ENCODE measurements at regions not wholly inside any gene's neighbourhood (a gene's known extent, or its start where the extent isn't known, plus 50 kb on each side); places are given as distances from the start of the nearest gene placed in this dataset.

DNA sequence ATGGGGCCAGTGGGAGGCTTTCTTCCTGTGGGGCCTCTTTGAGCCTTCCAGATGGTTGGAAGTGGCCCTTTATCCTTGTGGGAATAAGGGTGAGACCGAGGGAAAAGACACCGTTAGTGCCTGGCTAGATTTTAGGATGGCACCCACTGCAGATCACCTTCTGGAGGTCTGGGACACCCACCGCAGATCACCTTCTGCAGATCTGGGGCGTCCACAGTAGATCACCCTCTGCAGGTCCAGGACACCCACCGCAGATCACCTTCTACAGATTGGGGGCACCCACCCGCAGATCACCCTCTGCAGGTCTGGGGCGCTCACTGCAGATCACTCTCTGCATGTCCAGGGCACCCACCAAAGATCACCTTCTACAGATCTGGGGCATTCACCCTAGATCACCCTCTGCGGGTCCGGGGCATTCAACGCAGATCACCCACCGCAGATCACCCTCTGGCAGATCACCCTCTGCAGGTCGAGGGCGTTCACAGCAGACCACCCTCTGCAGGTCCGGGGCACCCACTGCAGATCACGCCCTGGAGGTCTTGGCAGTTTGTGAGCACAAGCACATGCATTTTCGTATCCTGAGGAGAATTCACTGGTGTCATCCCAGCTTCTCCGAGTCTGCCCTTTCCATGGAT lies 153.4 kb upstream of the TSHZ3 start:
- DNase-seq = no peak

DNA sequence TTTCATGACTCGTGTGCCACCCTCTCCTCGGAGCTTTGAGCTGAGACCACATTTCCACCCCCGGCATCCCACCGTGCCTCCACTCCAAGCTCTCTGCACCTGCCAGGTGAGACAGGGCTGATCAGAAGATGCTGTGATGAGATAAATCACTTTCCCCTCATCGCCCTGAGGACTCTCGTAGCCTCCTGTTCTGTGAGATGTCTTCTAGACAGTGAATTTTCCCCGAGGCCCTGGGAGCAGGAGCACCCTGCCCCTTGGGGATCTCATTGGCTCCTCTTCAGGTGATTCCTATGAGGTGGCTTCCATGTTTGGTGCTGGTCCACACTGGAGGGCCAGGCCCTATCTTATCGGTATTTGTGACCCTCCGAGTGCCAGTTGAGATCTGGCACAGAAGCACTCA lies 154.0 kb upstream of the TSHZ3 start:
- DNase-seq = no peak

DNA sequence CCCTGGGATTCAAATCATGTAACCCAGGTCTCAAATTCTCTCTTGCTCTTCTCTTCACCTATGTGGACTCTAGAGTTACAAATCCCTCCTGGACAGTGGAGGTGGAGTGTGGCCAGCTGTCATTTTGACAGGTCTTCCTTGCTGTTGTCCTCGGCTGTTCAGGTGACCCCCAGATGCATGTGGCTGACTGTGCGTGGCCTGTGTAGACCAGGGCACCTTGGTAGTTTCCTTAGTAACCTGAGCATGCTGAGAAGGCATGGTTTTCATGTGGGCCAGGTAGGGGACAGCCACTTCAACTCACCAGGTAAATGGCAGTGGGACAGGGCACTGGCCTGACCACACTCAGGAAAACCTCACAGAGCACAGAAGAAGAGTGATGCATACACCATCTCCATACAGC lies 155.0 kb upstream of the TSHZ3 start:
- no peak for DNase-seq

DNA sequence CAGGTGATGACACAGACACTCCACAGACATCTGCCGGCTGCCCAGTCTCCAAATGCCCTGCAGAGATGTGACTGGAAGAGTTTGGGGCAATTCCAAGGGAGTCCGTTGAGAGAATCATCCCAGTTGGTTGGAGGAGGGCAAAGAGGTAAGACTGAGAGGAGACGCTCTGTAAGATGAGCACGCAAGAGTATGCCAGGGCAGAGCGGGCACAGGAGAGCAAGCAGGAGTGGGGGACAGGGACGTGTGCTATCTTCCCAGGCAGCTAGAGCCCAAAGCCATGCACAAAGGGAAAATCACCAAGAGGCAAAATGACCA lies 156.3 kb upstream of the TSHZ3 start:
- DNase-seq = no peak

DNA sequence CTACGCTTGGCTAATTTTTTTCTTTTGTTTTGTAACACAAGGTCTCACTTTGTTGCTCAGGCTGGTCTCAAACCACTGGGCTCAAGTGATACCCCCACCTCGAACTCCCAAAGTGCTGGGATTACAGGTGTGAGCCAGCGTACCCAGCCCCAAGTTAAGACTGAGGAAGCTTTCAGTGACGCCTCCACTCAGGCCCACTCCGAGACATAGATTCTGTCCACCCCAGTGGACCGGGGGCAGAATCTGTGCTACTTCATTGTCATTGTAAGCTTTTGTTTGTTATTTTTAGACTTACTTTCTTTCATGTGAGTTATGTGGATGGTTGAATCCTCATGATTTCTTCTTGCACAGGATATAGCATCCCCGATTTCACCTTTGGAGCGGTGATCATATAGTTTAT lies 156.9 kb upstream of the TSHZ3 start:
- no peak for DNase-seq

DNA sequence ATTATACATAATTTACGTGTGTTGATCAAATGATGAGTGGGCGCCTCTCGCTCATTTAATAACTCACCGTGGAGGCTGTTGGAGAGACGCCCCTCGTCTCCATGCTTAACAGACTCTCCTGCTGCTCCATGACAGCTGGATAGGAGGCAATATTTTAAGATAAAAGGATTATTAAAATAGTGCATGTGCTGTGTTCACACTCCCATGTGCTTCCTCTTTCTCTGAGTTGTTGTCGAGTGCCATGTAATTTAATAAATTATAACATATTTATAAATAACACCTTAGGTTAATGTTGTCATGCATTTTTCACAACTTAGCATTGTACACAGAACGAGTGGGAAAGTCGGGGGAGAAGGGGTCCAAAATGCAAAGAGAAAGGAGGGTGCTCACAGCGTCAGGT lies 161.4 kb upstream of the TSHZ3 start:
- DNase-seq = no peak

DNA sequence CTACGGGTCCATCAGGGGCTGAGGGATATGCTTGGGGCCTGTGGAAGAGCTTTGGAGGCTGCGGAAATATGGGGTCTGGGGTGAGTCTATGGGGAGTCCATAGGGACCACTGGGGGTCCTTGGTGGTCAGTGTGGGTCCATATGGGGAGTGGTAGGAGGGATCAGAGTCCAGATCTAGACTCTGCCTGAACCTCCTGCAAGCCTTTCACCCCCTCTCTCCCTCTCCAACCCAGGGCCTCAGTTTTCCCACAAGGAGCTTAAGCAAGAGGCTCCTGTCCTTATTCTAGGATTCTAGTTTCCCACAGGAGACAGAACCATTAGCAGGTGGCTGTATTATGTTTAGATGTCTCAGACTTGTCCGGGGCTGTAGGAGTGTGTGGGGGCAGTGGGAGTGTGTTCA lies 161.9 kb upstream of the TSHZ3 start:
- DNase-seq = no peak

DNA sequence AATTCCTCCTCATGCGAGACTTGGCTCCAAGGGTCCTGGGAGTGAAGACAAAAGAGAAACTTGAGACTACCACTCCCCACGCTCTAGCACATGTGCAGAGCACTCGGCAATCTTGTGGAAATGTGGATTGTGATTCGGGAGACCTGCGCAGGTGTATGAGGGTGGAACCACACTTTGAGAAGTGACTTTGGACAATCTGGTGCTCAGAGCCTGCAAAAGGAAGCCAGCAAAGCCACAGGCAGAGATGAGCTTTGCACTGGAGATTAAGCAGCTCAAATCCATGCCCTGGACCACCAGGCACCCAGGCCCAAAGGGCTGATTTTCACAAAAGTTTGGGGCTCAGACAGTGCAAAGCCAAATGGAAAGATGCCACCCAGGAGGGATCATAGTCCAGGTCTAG lies 162.5 kb upstream of the TSHZ3 start:
- no peak for DNase-seq

DNA sequence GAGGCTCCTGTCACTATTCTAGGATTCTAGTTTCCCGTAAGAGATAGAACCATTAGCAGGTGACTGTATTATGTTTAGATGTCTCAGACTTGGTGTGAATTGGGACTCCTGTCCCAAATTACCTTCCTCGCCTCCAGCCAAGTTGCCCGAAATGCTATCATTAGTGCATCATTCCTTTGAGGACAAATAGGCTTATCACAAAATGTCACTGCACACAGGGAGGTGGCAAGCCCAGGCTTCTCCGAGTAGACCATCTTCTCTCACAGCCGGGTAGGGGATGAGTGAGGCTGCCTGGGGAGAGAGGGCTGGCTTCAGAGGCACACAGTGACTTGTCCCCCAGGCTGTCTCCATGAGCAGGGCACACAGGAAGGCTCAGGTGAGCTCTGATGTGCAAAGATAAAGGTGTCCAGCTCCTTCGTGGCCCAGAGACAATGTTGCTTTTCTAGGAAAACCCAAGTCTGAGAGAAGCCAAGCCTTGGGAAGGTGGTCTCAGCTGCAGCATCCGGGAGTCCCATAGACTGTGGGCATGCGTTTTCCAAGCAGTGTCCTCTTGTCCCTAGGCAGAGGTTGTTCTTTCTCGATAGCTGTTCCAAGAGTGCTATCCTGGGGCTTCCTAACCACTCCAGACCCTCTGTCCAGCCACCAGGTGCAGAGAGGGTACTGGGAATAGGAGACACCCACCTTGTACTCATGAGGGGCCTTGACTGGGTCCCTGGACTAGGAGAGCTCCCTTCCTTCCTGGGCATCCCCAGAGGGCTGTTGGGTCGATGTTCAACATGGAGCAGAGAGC lies 163.1 kb upstream of the TSHZ3 start:
- no peak for DNase-seq

DNA sequence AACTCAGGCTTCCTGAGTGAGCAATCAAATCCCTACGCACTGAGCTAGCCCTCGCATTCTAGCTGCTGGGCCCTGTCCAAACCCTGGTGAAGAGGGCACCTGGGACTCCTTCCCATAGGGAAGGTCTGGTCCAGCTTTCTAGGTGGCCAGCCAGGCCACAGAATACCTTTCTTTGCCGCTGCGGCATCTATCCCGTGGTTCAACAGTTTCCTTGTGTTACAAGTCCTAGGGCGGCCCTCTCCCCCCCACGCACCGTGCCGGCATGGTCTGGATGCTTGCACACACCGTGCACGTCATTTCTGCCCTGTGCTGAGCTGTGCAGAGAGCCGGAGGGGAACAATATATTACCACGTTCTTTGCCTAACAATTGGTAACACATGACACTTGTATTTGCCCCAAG lies 164.6 kb upstream of the TSHZ3 start:
- DNase-seq = no peak

DNA sequence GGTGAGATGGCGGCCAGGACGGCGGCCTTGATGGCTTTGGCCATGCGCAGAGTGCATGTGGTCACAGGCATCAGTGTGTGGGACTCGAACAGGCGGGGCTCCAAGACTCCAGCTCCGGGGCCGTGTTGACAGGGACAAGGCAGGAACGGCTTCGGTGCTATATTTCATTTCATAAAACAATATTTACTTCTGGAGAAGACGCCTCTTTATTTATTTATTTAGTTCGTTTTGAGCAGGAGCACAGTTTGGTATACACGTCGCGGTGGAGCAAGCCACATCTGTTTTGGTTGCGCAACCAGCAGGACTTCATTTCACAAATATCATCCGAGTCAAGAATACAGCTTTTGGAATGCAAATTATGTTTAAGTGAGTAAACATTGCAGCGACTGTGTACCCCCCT lies 166.7 kb upstream of the TSHZ3 start:
- no peak for DNase-seq

DNA sequence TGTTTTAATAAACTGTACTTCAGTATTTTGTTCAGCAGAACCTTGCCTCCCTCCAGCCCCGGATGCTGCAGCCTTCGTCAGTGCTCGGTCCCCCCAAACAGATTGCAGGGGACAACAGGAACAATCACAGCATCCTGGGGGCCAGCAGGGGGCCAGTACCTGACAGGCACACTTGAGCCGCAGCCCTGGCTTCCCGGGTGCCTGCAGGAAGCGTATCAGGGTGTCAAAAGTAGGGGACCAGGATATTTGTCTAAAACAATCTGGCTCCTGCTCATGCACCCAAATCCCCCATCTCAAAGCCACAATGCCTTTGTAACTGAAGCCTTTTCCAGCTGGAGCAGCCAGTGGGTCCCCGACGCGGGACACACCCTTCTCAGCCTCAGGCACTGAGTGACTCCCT lies 167.5 kb upstream of the TSHZ3 start:
- DNase-seq = no peak

DNA sequence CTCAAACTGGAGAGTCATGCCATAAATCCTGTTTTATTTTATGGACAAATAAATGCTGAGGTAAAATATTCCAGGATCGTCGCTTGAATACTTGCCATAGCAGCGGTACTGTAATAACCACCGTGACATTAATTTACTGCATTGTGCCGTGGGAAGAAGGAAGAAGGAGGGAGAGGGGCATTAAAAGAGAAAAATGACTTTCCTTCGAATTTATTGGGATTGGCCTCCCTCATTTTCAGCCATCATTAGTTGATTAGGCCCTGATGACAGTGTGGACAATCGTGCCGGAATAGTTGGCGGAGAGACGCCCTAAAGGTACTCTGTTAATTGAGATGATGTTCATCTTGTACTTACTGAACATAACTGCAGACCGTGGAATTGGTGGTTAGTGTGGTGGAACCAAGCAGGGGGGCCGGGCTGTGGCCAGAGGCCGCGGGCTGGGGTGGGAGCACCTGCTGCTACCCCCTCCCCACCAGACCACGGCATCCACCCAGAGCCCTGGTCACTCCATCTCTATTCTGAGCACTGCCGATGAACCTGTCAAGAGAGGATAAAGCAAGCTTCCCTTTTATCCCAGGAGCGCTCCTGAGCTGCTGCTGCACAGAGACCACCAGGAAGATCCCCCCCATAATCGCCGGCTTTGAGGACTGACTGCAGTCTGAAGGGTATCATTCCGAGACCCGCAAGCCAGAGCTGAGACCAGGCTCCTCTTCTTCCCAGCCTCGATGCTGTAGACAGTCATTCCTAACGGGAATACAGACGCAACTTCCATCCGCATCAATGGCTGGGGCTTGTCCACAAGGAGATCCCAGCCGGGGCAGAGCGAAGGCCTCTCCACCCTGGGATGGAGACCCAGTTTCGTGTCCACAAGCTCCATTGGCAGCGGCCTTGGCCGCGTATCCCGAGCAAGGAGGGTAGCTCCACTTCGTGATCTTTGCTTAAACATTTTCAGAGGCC lies 168.3 kb upstream of the TSHZ3 start:
- DNase-seq = no peak

DNA sequence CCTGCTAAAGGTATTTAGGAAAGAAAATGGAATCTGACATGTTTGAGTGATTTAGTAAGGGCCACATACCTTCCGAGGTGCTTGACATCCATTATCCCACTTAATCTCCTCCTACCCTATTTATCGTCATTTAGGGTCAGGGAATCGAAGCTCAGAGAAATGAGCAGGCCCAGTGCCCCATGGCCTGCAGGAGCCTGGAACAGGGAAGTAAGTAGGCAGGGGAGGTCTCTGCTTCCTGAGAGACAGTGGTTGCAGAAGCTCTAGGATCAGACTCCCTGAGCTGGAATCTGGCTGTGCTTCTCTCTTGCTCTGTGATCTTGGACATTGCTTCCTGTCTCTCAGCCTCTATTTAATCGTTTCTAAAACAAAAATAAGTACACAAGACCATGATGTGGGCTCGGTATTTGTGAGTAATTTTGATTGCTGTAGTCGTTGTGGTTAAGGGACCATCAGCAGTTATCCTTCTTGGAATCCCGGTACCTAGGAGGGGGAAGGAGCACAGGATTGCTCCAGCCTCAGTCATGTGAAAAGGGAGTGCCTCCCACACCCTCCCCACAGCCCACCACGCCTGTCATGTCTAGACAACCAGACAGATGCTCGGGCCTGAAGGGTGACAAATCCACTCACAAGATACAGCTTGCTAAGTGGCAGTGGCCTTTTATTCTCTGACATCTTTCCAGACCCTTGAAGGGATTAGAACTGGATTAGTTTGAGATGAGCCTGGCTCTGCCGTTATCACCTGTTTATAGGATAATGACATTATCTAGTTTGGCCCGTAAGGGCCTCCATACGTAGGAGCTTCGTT lies 169.2 kb upstream of the TSHZ3 start:
- DNase-seq = no peak

DNA sequence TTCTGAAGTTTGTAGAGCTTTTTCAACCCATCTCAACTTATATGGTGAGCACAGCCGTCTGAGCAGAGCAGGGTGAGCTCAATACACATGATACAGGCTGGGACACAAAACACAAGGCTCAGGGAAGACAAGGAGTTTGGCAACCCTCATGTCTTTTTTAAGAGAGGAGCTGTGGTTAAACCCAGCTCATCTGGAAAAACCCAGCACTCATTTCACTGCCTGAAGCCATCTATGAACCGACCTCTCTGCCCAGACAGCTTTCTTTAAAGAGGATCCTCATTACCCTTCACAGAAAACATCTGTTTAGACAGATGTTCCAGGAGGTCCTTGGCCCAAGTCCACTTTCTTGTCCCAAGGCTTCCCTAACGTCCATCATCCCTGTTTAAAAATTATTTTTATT lies 170.0 kb upstream of the TSHZ3 start:
- DNase-seq = no peak

DNA sequence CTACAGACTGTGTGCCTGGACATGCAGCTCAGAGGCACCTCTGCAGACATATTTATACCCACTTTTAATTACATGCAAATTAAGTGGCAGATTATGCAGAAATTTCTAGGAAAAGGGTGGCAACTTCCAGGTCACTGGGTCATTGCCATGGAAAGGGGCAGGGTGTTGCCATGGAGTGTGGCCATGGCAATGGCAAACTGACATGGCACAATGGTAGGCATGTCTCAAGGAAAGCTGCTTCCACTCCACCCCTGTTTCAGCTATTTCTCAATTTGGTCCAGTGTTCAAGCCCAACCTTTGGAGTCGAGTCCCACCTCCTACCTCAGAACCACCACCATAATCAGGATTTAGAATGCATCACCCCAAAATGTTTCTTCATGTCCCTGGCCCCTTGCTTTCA lies 170.7 kb upstream of the TSHZ3 start:
- no peak for DNase-seq

DNA sequence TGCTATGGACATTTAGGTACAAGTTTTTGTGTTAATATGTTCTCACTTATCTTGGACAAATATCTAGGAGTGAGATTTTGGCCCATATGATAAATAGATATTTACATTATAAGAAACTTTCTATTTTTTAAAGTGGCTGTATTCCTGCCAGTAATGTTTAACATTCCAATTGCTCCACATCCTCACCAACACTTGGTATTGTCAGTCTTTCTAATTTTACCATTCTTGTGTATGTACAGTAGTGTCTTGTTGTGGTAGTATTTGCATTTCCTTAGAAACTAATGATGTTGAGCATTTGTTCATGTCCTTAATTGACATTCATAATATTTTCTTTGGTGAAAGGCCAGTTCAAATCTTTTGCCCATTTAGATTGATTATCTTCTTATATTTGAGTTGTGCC lies 171.4 kb upstream of the TSHZ3 start:
- DNase-seq = no peak

DNA sequence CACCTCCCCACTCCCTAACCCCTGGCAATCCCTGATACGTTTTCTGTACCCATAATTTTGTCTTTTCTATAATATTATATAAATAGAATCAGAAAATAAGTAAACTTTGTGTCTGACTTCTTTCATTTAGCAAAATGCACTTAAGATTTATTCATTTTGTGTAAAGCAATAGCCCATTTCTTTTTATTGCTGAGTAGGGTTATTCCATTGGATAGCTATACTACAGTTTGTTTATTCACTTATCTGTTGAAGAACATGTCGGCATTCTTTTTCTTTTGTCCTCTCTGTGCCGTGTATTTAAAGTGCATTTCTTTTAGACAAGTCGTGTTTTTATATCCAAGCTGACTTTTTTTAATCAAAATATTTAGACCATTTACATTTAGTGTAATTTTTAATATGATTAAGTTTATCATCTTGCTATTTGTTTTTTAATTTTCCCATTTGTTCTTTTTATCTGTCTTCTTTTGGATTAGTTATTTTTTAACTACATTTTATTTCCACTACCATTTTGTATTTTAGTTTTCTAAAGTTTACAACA lies 176.4 kb upstream of the TSHZ3 start:
- DNase-seq = no peak

DNA sequence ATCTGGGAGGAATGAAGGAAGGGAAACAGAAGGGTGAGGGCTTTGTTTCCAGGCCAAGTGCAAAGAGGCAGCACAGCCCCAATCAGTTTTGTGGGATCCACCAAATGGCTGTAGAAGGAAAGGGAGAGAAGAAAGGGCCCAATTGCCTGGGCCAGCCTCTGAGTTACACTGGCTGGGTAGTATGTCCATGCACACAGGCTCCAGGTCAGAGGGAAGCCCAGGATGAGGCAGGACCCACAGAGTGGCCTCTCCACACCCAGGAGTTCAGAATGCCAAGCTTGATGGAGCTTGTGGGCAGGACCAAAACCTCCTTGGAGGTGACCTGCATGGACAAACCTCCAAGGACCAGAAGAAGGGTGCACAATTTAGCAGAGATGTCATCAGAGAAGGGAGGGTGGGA lies 178.2 kb upstream of the TSHZ3 start:
- DNase-seq = no peak

DNA sequence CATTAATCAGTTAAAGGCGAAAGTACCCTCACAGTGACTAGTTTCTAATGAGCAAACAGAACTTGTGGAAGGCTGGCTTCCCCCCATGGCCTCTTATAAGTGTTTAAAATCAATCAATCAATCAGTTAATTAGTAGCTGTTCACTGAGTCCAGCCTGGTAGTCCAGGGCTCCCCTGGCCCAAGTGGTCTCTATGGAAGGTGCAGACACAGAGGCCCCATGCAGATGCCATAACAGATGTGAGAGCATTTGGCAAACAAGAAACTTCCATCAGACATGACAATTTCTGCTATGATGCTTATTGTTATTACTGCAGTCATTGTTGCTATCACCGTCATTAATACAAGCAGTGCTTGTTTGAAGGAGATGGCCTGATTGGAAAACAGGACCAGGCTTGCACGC lies 179.0 kb upstream of the TSHZ3 start:
- no peak for DNase-seq

DNA sequence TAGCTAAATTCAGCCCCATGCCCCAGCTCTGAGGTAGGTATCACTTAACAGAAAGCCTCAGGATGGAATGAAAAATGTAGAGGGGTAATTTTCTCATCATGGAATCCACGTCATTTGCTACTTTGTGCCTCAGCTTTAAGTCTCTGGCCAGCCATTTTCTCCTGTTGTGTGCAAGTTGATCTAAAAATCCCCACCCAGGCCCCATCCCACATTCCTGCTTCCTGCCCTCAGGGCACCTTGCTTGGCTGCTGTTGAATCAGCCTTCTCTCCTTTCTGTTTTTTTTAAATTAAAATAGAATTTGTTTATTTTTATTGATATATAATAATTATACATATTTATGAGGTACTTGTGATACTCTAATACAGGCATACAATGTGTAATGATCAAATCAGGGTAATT lies 179.9 kb upstream of the TSHZ3 start:
- DNase-seq = no peak

DNA sequence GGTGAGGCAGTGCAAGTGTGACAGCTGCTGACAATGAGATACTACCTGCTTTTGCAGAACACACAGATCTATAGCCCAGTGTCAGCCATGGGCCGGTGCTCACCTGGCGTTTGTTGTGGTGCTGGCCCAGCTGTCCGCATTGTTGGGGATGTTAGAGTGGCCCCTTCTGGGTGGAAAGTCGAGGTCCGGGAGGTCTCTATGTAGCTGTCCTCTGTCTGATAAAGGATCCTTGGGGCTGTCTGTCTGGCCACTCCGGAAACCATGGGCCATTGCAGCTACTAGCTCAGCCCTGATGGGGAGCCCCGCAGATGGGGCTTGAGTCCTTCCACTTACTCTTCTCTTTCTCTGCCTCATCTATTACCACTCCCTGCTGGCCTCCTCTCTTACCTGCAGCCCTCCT lies 181.5 kb upstream of the TSHZ3 start:
- no peak for DNase-seq

DNA sequence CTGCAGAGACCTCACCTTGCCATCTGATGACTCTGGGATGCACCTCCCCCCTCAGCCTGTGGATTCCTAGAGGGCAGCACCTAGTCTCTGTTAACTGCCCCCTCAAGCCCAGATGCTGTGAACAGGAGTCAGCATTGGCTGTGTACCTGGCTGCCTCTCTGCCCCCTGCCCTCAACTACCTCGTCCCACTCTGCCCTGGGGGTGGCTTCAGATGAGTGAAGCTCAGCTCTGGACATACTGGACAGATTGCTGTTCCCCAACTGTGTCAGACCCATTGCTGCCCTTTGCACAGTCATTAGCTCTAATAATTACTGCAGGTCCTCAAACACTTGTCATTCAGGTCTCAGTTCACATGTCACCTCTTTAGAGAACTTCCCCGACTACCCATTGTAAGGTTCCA lies 182.1 kb upstream of the TSHZ3 start:
- no peak for DNase-seq

All from stimulated activated CD4-positive, alpha-beta T cell treated with anti-CD3 and anti-CD28 coated beads, Interleukin-1b, Interleukin-23, amount 100 ng/mL, for 48 hours (primary cell).